Right renal cortex interstitium (tissue), 3 donors: ENCODE measurements at regions not wholly inside any gene's neighbourhood (a gene's known extent, or its start where the extent isn't known, plus 50 kb on each side); places are given as distances from the start of the nearest gene placed in this dataset.

Source experiments
- DNase-seq, 3 donors: peaks; one replicate each; pipeline ENCODE4 v3.0.0-alpha.2; 2013; ENCODE audit warnings: low read depth in 3 of 3, low spot score in 2 of 3

DNA sequence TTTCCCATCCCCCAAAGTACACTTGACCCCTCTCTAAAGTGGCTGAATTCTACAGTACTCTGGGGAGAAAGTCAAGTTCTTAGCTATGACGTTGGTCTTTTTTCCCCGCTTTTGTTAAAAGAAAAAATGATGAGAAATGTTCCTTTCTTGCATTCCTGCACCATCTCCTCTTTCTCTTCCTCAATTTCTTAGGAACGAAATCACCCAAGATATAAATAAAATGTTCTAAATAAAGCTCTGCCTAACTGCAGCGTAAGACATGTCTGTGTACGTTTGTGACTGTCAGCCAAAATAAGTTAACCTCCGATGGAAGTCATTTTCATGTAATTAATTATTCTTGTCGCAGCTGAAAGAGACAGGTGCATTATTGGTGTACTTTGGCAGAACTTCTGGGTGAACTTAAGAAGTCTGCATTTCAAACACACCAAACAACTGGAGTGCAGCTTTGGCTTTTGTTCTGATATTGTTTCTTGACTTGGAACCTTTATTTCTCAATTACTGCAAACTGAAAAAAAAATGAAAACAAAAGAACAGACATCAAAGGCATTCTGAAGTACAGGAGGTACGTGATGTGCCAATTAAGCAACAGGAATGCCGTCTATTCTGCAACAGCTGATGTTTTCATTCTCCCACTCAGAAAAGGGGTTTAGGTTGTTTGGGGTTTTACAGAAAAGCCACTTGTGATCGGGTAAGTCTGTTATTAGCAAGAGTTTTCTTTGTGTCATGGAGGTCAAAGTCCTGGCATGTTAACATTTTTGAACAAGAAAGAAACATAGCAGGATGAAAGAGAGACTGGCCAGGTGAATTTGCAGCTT lies 82.4 kb upstream of the SDK1 start:
- no peak for DNase-seq

DNA sequence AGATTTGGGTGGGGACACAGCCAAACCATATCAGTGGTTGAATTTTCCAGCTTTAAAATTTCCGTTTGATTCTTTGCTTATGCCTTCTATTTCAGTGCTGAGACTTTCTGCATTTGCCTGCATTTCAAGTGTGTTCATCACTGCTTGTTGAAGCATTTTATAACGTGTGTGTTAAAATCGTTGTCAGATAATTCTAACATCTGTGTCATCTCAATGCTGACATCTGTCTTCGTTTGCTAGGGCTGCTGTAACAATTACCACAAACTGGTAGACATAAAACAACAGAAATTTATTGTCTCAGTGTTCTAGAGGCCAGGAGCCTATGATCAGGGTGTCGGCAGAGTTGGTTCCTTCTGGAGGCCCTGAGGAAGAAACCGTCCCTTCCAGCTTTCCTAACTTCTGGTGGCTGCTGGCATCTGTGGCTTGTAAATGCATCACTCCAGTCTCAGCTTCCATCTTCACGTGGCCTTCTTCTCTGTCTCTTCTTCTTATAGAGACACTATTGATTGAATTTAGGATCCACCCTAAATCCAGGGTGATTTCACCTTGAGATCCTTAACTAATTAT lies 71.1 kb upstream of the SDK1 start:
- no peak for DNase-seq

DNA sequence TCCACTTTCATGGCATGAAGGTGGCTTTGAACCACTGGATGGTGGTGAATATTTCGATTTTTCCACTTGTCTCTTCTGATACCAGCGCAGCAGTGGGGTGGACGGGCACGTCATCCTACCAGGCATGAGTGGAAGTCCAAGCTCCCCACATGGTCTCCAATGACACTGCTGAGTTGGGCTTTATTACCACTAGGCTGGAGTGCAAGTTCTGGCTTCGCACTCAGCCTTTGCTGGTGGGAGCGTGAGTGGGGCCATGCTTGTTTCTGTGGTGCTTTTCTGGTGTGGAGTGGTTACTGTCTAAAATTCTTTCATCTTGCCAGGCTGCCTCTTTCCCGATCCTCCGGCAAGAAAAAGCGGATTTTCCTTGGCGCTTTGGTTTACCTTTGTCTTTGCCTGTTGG lies 70.1 kb upstream of the SDK1 start:
- DNase-seq: no peak

DNA sequence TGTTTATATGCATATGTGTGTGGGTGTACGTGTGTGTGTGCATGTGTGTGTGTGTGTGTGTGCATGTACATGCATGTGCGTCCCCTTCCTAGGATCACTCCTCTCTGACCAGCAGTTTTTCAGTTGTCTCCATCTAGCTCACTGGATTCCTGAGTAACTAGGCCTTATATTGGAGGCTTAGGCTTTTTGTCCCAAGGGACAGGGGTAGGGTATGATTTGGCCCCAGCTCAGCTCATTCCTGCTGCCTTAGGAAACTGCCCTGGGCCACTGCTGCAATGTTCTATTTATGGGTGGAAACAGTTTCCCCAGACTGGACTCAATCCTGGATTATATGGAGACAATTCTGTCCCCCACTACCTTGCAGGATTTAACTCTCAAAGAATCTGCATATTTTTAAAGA lies 68.8 kb upstream of the SDK1 start:
- no peak for DNase-seq

DNA sequence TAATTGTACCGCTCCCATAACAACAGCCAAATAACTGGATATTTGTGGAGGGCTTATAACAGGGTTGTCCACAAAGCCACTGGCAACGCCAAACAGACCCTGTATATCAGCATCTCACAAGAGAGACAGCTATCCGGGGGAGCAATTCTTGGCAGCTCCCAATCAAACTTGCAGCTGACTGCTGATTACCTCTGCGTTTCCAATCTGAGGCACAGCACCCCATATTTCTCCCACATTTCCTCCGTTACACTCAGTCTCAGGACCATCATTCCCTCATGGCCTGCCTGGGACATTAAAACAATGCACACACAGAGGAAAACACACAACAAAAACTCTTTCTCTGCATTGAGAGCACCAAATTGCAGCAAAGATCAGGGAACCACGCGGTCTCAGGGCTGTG lies 67.8 kb upstream of the SDK1 start:
- DNase-seq: no peak

DNA sequence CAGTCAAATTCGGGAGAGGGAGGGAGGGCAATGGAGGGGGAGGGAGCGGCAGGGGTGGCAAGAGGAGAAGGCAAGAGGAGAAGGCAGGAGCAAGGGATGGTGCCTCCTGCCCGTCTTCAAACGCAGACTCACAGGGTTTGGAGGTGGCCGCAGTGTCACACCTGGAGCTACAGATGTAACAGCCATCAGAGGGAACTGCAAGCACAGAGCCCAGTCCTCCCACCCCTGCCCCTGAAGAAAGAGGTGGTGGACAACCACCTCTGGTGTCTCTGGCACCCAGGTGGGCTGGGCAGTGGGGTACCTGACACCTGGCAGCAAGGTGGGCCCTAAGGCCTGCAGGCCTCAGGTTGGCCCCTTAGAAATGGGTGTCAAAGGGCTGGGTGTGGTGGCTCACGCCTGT lies 67.0 kb upstream of the SDK1 start:
- DNase-seq: no peak

DNA sequence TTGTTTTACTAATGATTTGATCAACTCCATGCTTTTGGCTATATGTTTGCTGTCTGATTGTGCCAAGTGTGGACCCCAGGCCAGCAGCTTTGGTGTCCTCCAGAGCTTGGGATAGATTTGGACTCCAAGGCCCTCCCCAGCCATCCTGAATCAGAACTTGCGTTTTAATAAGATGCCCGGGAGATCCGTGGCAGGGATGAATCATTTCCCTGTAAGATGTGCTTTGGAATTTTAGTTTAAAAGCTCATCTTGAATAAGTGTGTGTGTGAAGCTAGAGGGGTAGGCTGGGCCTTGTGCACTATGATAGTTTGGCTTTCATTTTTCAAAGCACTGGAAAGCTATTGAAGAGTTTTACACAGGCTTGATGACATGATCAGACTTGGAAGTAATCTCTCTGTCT lies 66.2 kb upstream of the SDK1 start:
- no peak for DNase-seq

DNA sequence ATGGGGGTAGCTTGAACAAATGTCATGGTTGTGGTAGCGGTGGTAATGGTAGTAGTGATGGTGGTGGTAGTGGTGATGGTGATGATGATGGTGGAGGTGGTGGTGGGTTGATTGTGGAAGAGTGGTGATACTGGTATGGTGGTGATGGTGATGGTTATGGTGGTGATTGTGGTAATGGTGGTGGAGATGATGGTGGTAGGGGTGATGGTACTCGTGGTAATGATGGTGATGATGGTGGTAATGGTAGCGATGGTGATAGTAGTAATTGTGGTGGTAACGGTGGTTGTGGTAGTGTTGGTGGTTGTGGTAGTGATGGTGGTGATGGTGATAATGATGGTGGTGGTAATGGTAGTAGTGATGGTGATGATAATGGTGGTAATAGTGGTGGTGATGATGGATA lies 65.7 kb upstream of the SDK1 start:
- DNase-seq: no peak

DNA sequence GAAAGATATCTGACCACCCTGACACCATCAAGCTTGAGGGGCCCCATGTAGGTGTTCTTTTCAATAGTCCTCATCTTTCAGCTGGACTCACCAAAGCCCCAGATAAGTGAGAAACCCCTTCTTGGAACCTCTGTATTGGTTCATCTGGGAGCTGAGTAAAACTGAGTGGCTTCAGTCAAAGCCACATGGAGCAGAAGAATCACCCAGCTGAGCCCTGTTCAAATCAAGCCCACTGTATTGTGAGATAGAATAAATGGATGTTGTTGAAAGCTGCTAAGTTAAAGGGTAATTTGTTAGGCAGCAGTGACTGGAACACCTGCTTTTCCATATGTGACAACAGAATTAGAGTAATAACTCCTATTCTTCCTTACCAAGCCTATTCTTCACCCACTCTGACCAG lies 64.8 kb upstream of the SDK1 start:
- DNase-seq: no peak

DNA sequence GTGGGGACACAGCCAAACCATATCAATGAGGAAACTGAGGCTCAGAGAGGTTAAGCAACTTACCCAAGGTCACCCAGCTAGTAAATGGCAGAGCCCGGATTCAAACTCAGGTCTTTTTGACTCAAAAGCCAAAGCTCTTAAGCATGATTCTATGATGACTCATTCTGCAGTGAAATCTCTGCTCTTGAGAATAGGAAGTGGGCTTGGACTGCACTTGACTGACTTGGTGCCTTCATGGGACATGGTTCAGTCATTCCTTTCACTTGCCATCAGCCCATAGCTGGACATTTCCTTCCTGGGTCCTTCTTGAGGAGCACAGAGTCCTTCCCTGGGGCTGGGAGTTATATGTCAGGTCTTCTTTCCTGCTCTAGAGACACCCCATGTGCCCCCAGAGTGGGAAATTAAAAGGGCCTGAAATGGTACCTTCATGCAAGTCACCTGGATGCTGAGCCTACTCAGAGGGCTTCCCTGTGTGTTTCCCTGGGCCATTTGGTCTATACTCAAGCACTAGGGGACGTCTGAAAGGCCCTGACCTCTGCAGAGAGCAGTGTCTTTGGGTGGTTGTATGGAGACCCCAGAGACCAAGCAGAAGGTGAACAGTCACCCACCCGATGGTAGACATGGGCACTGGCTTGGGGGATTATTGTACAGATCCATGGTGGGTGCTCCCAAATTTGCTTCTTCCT lies 62.4 kb upstream of the SDK1 start:
- DNase-seq: no peak

DNA sequence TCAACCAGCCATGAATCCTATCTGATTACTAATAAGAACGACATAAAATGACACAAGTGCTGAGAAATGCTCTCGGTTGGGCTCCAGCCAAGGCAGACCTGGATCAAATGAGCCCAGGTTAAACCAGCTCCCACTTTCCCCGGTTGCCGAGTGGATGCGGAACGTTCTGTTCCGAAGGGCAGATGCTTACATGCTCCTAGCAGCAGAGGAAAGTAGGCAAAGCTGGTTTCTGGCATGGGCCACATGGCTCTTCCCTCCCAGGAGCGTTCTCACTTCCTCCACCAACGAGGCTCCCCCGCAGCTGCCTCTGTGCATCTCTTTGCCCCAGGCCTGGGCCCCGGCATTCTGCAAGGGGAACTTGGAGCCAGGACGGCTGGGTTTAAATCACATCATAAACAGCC lies 61.8 kb upstream of the SDK1 start:
- DNase-seq: no peak

DNA sequence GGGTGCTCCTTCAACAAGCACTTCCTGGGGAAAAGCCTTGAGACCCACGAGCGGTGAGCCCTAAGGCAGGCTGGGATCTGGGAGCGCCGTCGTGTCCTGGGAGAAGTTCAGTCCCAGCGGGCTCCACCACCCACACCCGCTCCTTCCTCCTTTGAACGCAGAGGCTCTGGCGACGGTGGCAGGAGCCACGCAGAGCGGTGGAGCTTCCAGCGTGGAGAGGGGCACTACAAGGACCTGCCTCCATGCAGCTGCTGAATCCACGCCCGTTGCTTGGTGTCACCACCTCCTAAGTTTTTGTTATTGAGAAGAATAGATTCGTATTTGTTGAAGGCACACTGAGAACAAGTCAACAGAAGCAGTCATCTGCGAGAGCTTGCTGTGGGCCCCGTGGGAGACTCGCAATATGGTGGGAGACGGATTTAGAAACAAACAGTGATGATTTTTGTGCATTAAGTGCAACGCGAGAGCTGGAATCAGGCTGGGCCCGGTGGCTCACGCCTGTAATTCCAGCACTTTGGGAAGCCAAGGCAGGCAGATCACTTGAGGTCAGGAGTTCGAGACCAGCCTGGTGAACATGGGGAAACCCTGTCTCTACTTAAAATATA lies 60.1 kb upstream of the SDK1 start:
- no peak for DNase-seq

DNA sequence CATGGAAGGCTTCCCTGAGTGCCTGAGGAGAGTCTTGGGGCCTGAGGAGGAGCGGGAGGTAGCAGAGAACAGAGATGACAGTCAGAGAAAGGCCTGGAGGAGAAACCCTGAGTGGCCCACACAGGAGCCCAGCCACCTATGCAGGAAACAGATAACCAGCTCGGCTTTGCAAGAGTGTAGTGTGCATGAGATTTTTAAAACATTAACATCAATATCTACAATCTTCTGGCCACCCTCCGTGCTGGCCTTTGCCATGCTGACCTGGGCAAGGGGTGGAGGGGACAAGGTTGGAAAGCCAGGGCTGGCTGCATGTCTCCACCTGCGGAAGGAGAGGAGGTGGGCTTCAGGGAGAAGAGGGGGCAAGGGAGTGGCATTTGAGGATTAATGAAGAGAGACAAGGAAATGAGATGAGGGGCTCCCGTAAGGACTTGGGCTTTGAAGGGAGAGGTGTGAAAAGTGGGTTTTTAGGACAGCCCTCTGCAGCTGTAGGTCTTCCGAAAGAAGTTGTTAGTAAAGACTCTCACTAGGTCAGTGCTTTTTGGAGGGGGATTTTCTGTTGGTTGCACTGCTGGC lies 59.3 kb upstream of the SDK1 start:
- no peak for DNase-seq

DNA sequence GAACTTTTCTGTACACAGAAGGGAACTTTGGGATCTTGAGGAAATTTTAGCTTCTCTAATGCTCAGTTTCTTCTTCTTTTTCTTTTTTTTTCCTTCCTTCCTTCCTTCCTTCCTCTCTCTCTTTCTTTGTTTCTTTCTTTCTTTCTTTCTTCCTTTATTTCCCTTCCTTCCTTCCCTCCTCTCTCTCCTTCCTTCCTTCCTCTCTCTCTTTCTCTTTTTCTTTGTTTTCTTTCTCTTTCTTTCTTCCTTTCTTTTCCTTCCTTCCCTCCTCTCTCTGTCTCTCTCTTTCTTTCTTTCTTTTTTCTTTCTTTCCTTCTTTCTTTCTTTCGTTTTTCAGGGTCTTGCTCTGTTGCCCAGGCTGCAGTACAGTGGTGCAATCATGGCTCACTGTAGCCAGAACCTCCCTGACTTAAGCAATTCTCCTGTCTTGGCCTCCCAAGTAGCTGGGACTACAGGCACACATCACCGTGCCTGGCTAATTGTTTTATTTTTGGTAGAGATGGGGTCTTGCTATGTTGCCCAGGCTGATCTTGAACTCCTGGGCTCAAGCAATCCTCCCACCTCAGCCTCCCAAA lies 58.6 kb upstream of the SDK1 start:
- DNase-seq: no peak

DNA sequence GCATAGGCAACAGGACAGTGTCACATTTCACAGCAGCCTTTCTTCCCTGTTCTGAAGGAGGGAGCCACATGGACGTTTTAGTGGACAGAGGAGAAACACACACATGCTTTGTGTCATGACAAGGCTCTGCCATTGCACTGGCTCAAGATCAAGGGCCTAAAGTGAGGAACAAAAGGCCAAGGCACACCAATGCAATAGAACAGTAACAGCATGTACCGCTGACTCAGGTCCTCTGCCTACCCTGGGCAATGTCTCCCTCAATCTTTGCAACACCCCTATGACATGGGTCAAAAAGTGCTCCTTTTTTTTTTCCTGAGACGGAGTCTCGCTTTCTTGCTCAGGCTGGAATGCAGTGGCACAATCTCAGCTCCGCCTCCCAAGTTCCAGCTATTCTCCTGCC lies 57.8 kb upstream of the SDK1 start:
- DNase-seq: no peak

DNA sequence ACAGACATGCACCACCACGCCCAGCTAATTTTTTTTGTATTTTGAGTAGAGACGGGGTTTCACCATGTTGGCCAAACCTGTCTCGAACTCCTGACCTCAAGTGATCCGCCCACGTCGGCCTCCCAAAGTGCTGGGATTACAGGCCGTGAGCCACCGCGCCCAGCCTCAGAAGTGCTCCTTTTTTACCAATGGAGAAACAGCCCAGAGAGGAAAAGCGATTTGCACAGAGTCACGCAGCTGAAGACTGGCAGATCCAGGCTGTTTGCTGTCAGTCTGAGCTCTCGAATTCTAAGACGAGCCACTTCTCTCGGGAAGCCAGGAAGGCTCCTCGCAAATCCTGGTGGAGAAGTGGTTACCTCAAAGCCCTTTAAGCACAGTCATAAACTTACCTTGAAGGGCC lies 57.4 kb upstream of the SDK1 start:
- DNase-seq: no peak

DNA sequence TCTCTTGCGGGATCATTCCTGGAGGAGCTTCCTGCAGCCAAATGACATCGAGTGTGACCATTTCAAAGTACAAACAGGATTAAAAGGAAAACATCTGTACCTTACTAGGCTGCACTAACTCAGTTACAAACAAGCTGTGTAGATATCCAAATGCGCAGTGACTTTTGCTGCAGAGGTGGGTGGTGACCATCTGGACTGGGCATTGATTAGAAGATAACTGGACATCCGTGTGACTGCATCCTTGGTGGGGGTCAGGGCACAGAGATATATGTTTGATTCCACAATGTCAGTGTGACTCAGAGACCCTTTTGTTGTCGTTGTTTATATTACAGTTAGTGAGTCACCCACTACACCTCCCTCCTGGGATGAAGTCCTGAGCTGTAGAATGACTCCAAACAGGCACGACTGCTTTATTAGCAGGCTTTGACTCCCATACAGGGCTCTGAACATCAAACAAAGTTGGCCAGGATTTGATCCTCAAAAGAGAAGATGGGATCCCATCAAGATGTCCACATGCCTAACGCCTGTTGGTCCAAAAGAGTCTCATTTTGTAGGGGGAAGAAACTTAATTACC lies 56.7 kb upstream of the SDK1 start:
- no peak for DNase-seq

DNA sequence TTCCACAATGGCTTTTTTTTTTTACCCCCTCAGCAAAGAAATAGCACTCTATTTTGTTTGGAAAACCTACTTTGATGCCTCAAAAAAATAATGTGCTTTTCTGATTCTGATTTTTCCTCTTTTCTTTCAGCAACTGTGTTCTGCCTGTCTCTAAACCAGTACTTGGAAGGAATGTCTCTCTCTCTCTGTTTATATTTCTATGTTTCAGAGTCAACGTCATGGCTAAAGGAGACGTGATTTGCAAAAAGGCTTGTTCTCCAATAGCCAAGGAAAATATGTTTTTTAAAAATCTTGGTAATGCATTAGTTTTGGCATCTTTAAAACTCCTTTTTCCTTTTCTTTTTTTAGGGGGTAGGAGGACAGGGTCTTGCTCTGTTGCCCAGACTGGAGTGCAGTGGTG lies 56.0 kb upstream of the SDK1 start:
- no peak for DNase-seq

DNA sequence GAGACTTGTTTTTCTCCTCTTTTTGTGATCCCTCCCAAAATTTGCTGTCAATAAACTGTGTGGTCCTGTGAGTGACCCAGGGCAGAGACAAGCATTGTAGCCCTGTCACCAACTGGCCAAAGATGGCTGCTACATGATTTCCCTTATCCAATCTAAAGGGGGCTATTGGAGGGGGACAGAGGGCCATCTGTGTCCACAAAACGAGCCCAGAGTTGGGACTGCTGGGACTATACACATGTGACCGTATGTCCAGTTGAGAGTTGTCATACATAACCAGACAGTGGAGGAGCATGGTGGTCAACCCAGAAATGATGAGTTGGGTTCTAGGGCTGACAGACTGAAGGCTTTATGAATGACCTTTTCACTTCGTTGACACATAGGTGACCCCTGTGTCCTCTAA lies 55.3 kb upstream of the SDK1 start:
- DNase-seq: no peak

DNA sequence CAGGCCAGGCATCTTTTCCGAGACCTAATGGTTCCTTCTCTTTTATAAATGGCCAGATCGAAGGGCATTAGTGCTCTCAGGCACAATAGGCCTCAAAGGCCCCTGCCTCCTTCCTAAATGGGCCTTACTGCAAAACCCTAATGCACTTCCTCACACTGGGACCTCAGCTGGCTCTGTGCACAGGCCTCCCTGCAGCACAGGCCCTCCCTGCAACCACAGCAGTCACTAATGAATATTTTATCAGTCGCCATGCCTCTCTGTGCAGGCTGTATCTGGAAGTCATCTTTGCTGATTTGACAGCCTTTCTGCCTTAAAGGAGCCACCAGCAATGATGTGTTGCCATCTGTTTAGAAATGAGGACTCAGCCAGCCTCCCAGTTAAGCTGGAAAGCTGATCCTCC lies 54.9 kb upstream of the SDK1 start:
- DNase-seq: no peak

DNA sequence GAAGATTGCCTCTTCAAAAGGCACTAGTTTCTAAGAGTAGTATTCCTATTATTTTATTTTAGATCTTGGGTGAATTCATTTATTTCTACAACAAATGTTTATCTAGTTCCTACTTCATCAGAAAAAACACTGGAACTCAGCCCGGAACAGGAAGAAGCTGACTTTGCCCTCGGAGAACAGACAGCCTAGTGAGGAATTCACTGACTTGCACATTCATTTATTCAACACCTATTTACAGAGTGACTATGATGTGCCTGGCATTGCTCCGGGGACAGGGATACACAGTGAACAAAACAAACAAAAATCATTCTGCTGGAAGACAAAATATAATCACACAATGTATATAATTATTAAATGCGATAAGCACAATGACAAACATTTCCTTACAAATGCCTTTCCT lies 54.4 kb upstream of the SDK1 start:
- DNase-seq: no peak
